ENCODE measurements at regions not wholly inside any gene's neighbourhood (a gene's known extent, or its start where the extent isn't known, plus 50 kb on each side); places are given as distances from the start of the nearest gene placed in this dataset.

DNA sequence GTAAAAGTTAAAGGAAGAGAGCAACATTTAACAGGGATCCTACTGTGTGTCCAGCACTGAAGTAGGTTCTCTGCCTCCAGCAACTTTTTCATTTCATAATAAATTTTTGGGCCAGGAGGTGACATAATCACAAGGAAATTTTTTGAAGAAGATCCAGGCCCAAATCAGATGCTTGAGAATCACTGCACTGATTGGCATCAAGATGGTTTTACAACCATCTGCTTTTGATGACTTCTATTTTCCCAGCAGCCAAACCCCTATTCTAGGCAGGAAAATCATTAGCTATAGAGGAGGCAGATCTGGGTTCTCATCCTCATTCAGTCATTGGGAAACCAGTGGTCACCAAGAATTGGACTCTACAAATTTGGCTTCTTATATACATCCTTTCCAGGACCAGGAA is 79.0 kb downstream of the ARL4A start:
- H3K27me3 Mint-ChIP-seq = peaks cover 3 to 9% of the 10 kb centered on the region in 2 donors
- no peaks in the 10 kb centered on the region for H3K36me3 Mint-ChIP-seq (ENCODE audit: insufficient read depth)
- DNase-seq (no peak), ATAC-seq (replicated peaks) (no peak)
- H3K9me3 Mint-ChIP-seq = no peaks in the 10 kb centered on the region
- no peak overlapping the region for H3K4me3 Mint-ChIP-seq
- no peaks in the 10 kb centered on the region for H3K4me1 Mint-ChIP-seq (ENCODE audit: low read depth in 2 of 2)
- no peak overlapping the region for H3K27ac Mint-ChIP-seq

GRCh38 chr7:12768948-12769347 is 81.5 kb downstream of the ARL4A start:
- no peak overlapping the region for H3K4me3 Mint-ChIP-seq
- peaks cover 0 to 7% of the 10 kb centered on the region in 2 donors for H3K9me3 Mint-ChIP-seq
- no peak for DNase-seq

GRCh38 chr7:12769444-12769843 is 82.0 kb downstream of the ARL4A start:
- Mint-ChIP-seq H3K9me3 (peaks cover 0 to 7% of the 10 kb centered on the region in 2 donors), H3K27me3 (peaks cover 0 to 9% of the 10 kb centered on the region in 2 donors), H3K27ac (no peak overlapping the region), H3K36me3 (ENCODE audit: insufficient read depth) (no peaks in the 10 kb centered on the region), H3K4me1 (ENCODE audit: low read depth in 2 of 2) (no peaks in the 10 kb centered on the region), H3K4me3 (no peak overlapping the region)
- ATAC-seq (replicated peaks) = no peak
- DNase-seq = no peak

More at GRCh38 chr7:12768948-12769347, 81.5 kb downstream of the ARL4A start:
- Mint-ChIP-seq H3K27me3 (peaks cover 0 to 9% of the 10 kb centered on the region in 2 donors), H3K27ac (no peak overlapping the region), H3K4me1 (ENCODE audit: low read depth in 2 of 2) (no peaks in the 10 kb centered on the region), H3K36me3 (ENCODE audit: insufficient read depth) (no peaks in the 10 kb centered on the region)
- ATAC-seq (replicated peaks) = no peak

GRCh38 chr7:12770227-12770975 is 83.0 kb downstream of the ARL4A start:
- DNase-seq (no peak), ATAC-seq (replicated peaks) (no peak)
- H3K27me3 Mint-ChIP-seq = peaks cover 0 to 9% of the 10 kb centered on the region in 2 donors
- H3K36me3 Mint-ChIP-seq (ENCODE audit: insufficient read depth) = no peaks in the 10 kb centered on the region
- H3K9me3 Mint-ChIP-seq = peaks cover 0 to 7% of the 10 kb centered on the region in 2 donors
- H3K4me1 Mint-ChIP-seq (ENCODE audit: low read depth in 2 of 2) = no peaks in the 10 kb centered on the region
- H3K4me3 Mint-ChIP-seq = no peak overlapping the region
- H3K27ac Mint-ChIP-seq = no peak overlapping the region

- peaks cover 0 to 9% of the 10 kb centered on the region in 2 donors for H3K27me3 Mint-ChIP-seq
- H3K27ac Mint-ChIP-seq = no peak overlapping the region
- no peaks in the 10 kb centered on the region for H3K36me3 Mint-ChIP-seq (ENCODE audit: insufficient read depth)
- DNase-seq (no peak), ATAC-seq (replicated peaks) (no peak)
- H3K4me1 Mint-ChIP-seq (ENCODE audit: low read depth in 2 of 2) = no peaks in the 10 kb centered on the region
- H3K9me3 Mint-ChIP-seq = peaks cover 0 to 7% of the 10 kb centered on the region in 2 donors
- no peak overlapping the region for H3K4me3 Mint-ChIP-seq
These were observed 84.0 kb downstream of the ARL4A start for GRCh38 chr7:12771378-12771877.

- ATAC-seq (replicated peaks) (no peak), DNase-seq (no peak)
- Mint-ChIP-seq H3K4me1 (ENCODE audit: low read depth in 2 of 2) (no peaks in the 10 kb centered on the region), H3K9me3 (peaks cover 0 to 7% of the 10 kb centered on the region in 2 donors), H3K27me3 (peaks cover 0 to 9% of the 10 kb centered on the region in 2 donors), H3K4me3 (no peak overlapping the region), H3K36me3 (ENCODE audit: insufficient read depth) (no peaks in the 10 kb centered on the region), H3K27ac (no peak overlapping the region)
These were observed 85.3 kb downstream of the ARL4A start for GRCh38 chr7:12772768-12773167.

- Mint-ChIP-seq H3K9me3 (peaks cover 0 to 7% of the 10 kb centered on the region in 2 donors), H3K4me1 (ENCODE audit: low read depth in 2 of 2) (peaks cover 0 to 4% of the 10 kb centered on the region in 2 donors), H3K27ac (no peak overlapping the region), H3K27me3 (peaks cover 9 to 11% of the 10 kb centered on the region in 2 donors), H3K36me3 (ENCODE audit: insufficient read depth) (no peaks in the 10 kb centered on the region), H3K4me3 (no peak overlapping the region)
- no peak for DNase-seq
- no peak for ATAC-seq (replicated peaks)
These were observed 89.8 kb downstream of the ARL4A start for GRCh38 chr7:12777257-12777656.

GRCh38 chr7:12779947-12780346 is 92.5 kb downstream of the ARL4A start:
- DNase-seq = no peak
- peaks cover 0 to 11% of the 10 kb centered on the region in 2 donors for H3K27me3 Mint-ChIP-seq

DNA sequence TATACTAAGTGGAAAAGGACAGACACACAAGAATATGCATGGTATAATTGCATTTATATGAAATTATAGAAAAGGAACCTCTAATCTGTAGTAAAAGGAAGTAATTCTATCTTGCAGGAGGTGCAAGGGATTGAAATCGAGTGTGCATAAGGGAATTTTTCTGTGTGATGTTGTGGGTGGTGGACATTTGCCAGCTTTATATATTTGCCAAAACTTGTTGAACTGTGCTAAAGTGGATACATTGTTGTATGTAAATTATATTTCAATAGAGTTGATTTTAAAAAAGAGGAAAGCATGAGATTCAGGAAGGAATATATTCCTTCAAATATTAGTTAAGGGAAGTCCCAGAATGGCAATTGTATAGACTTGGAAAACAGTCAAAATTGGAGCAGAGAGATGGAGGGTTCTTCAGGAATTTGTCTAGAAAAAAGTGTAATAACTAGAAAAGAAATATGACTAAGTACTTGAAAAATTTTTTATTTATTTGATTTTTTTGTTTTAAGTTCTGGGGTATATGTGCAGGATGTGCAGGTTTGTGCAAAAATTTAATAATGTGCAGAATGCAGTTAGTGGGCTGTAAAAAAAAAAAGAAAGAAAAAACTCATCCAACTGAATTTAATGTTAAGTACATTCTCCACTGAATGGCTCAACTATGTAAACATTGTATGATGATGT is 96.1 kb downstream of the ARL4A start:
- DNase-seq = no peak
- no peak for ATAC-seq (replicated peaks)
- Mint-ChIP-seq H3K27me3 (peaks cover 0 to 11% of the 10 kb centered on the region in 2 donors), H3K9me3 (no peaks in the 10 kb centered on the region), H3K4me3 (no peak overlapping the region), H3K4me1 (ENCODE audit: low read depth in 2 of 2) (peaks cover 0 to 4% of the 10 kb centered on the region in 2 donors), H3K27ac (no peak overlapping the region), H3K36me3 (ENCODE audit: insufficient read depth) (no peaks in the 10 kb centered on the region)

More at GRCh38 chr7:12779947-12780346, 92.5 kb downstream of the ARL4A start:
- ATAC-seq (replicated peaks) = no peak
- no peak overlapping the region for H3K4me3 Mint-ChIP-seq
- H3K36me3 Mint-ChIP-seq (ENCODE audit: insufficient read depth) = no peaks in the 10 kb centered on the region
- peaks cover 0 to 4% of the 10 kb centered on the region in 2 donors for H3K4me1 Mint-ChIP-seq (ENCODE audit: low read depth in 2 of 2)
- H3K9me3 Mint-ChIP-seq = no peaks in the 10 kb centered on the region
- H3K27ac Mint-ChIP-seq = no peak overlapping the region

- H3K4me3 Mint-ChIP-seq = no peak overlapping the region
- peaks cover 0 to 4% of the 10 kb centered on the region in 2 donors for H3K27me3 Mint-ChIP-seq
- no peaks in the 10 kb centered on the region for H3K4me1 Mint-ChIP-seq (ENCODE audit: low read depth in 2 of 2)
- no peak for DNase-seq
- H3K9me3 Mint-ChIP-seq = no peaks in the 10 kb centered on the region
- no peak for ATAC-seq (replicated peaks)
- H3K27ac Mint-ChIP-seq = no peak overlapping the region
- H3K36me3 Mint-ChIP-seq (ENCODE audit: insufficient read depth) = no peaks in the 10 kb centered on the region
These were observed 98.0 kb downstream of the ARL4A start for GRCh38 chr7:12785473-12785872.

DNA sequence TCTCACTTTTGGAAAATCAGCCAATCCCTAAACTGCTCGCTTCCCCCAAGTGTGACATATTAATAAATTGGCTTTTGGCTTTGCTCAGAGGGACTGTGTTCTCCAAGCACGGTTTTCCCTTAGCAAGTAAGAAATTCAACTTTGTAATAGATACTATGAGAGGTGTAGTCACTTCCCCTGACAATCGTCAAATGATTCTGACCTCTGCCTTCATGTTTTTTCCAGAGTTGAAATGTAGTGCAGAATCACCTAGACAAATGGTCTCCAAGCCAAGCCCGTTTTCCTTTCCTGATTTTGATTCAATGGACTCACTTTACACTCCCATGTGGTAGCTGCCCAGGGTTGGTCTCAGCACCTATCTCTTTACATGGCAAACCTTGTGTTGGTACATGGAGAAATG is 99.1 kb downstream of the ARL4A start:
- no peak overlapping the region for H3K4me3 Mint-ChIP-seq
- H3K4me1 Mint-ChIP-seq (ENCODE audit: low read depth in 2 of 2) = no peaks in the 10 kb centered on the region
- no peak for DNase-seq
- no peaks in the 10 kb centered on the region for H3K27me3 Mint-ChIP-seq
- ATAC-seq (replicated peaks) = no peak
- H3K27ac Mint-ChIP-seq = no peak overlapping the region
- H3K9me3 Mint-ChIP-seq = no peaks in the 10 kb centered on the region
- no peaks in the 10 kb centered on the region for H3K36me3 Mint-ChIP-seq (ENCODE audit: insufficient read depth)

- no peak for ATAC-seq (replicated peaks)
- no peak overlapping the region for H3K4me3 Mint-ChIP-seq
- H3K27ac Mint-ChIP-seq = no peak overlapping the region
- H3K9me3 Mint-ChIP-seq = no peaks in the 10 kb centered on the region
- DNase-seq = no peak
- H3K4me1 Mint-ChIP-seq (ENCODE audit: low read depth in 2 of 2) = no peaks in the 10 kb centered on the region
- no peaks in the 10 kb centered on the region for H3K36me3 Mint-ChIP-seq (ENCODE audit: insufficient read depth)
- H3K27me3 Mint-ChIP-seq = no peaks in the 10 kb centered on the region
These were observed 100.7 kb downstream of the ARL4A start for GRCh38 chr7:12788171-12788570.

DNA sequence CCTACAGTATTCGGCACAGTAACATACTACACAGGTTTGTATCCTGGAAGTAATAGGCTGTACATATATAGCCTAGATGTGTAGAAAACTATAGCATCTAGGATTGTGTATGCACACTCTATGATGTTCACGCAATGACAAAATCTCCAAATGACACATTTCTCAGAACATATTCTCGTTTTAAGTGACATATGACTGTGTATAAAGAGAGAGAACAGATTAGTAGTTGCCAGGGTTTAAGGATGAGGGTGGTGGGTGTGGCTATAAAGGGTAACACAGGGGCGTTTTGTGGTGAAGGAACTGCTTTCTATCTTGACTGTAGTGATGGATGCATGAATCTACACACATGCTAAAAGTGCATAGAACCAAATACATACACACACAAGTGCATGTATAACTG is 101.2 kb downstream of the ARL4A start:
- ATAC-seq (replicated peaks) (no peak), DNase-seq (no peak)
- Mint-ChIP-seq H3K9me3 (no peaks in the 10 kb centered on the region), H3K27me3 (no peaks in the 10 kb centered on the region), H3K36me3 (ENCODE audit: insufficient read depth) (no peaks in the 10 kb centered on the region), H3K4me1 (ENCODE audit: low read depth in 2 of 2) (no peaks in the 10 kb centered on the region), H3K27ac (no peak overlapping the region), H3K4me3 (no peak overlapping the region)

Data from effector memory CD8-positive, alpha-beta T cell (primary cell).